DMS153 treated with DMSO at 0.1 percent for 48 hours (cell line): ENCODE measurements at regions not wholly inside any gene's neighbourhood (a gene's known extent, or its start where the extent isn't known, plus 50 kb on each side); places are given as distances from the start of the nearest gene placed in this dataset.

Experiments
- DNase-seq: peaks from one replicate; lab custom pipeline; 2025; ENCODE audit not compliant: unreplicated experiment; lab: John Stamatoyannopoulos, UW

DNA sequence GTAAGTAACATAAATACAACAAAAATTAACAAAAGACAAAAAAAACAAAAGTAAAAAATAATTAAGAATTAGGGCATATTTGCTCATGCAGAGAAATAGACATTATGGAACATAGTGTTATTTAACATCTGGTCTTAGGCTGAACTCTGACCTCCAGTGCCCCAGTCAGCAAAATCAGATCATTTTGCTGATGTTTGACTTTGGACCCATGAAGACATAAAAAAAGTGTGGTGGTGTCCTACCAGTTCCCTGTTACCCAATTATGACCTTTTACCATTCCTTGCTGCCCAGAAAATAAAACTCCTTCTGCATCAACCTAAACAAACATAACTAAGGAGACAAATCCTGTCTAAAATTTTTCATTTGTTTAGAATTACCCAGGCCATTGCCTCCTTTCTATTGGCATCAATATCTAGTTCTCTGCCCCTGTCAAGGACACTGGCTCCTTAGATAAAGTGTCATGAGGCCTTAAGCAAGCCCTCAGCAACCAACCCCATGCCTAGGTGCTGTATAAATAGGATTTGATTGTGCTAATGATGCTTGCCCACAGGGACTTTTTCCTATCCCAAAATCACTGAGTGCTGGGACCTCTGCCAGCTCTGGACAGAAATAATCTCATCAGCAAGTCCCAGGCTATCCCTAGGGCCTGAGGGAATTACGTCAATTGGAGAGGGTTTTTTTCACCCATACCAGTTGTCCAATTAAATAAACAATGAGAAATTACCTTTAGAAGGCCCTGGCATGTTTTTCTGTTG lies 334.5 kb upstream of the UMPS start:
- no peak for DNase-seq

DNA sequence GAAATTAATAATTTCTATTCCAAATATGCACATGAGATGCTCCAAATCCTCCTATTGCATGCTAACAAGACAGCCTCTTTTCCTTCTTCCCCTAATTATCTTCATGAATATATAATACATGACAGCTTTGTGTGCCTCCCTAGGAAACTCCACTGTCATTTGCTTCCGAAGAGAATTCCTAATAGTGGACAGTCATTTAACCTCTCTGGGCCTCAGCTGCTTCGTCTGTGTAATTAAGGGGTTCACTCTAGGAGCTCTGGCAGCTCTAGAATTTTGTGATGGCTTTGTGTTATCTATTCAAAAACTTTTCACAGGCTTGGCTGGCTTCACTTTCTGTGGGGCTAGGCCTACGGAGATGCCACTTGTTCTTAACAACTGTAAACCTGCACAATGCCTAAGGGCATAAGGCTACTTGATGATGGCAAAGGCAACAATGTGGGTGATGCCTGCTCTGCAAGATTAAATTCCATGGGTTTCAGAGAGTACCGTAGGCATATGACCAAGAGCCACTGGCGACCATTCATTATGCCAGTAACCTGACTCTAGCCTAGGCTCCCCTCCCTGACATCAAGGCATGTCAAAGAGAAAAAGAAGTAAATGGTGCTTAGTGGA lies 333.8 kb upstream of the UMPS start:
- no peak for DNase-seq

DNA sequence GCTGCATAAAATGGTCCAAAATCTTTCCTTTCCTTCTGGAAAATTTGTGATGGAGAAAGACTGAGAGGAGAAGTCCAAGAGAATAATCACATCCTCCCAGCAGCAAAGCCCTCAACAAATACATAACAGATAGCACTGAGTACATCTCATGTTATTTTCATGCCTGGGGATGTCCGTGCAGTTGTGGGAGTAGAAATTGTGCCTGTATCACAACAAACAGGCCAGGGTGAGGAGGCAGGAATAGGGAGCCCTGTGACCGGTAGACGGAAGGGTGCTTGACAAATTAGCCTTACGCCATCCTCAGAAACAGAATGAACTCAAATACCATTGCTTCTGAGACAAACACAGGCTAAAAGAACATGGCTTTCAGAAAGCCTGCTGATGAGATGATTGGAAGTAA lies 333.2 kb upstream of the UMPS start:
- no peak for DNase-seq

DNA sequence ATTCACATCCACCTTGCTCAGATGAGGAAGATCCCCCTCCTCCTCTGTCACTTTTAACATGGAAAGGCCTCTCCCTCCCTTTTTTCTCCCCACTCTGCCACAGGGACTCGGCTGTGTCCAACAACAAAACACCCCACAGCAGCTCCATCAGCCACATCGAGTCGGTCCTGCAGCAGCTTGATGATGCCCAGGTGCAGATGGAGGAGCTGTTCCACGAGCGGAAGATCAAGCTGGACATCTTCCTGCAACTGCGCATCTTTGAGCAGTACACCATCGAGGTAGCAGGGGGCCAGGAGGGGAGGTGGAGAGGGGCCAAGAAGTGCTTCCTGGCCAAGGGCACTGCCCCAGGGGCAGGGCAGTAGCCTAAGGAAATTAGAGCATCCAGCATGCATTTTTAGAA lies 331.7 kb upstream of the UMPS start:
- no peak for DNase-seq

DNA sequence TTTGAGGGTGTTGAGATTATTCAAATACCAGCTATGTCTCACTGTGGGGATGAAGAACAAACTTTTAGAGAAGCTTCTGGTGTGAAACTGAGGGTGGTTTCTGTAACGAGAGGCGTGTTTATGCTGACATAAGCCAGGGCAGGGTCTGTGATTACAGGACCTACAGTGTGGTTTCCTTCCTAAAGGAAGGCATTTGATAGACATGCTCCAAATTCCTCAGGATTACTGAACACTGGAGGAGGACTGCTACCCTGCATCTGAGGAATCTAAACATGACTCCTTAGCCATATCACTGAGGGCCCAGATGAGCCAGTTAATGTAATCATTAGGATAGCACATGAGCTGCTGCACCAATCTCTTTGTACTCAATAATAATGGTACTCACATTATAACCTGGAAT lies 328.4 kb upstream of the UMPS start:
- no peak for DNase-seq

DNA sequence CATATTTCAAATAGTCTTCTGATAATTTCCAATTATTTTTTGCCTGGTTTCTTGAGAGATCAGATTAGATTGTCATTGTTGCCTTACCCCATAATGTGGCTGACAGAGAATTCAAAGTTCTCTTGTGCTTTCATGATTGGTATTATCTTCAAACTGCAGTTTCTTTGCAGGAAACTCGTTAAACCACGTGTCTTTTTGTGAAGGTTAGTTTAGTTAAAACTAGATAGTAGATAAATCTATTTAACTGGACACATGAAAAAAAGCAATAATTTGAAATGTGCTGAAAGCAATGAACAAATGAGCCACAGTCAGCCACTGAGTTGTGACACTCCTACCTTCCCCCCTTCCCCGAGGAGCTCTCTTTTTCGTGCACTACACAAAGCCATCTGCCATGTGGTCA lies 327.5 kb upstream of the UMPS start:
- DNase-seq = no peak

DNA sequence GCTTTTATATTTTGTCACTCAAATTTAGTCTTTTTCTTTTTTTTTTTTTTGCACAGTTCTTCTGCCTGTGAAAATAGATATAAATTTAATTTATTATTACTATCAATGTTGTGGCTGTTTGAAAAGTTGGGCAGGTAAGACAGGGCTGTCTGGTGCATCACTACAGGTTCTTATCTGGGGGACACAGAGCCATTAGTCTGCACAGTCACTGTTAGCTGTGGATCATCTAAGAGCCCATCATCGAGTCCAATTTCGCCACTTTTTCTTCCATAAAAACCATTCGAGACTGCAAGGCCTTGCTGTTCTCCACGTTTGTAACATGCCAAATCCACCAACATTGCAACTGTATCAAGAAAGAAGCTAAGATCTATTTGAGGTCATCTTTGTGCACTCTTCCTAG lies 325.6 kb upstream of the UMPS start:
- no peak for DNase-seq

DNA sequence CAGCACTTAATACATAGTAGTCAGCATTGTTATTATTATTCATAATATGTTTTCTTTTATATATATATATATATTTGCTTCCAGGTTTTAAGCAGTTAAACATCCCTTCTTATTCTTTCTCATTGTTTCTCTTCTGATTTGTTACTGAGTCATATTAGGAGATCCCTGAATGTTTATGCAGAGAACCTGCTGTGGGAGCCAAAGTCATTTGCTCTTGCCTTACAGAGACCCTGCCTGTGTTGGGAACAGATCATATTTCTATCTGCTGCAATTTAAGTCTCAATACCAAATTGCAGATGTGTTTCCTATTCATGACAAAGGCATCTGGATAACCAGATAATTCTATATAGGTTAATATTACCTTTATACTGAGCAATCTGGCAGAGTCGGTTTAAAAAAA lies 323.0 kb upstream of the UMPS start:
- no peak for DNase-seq

DNA sequence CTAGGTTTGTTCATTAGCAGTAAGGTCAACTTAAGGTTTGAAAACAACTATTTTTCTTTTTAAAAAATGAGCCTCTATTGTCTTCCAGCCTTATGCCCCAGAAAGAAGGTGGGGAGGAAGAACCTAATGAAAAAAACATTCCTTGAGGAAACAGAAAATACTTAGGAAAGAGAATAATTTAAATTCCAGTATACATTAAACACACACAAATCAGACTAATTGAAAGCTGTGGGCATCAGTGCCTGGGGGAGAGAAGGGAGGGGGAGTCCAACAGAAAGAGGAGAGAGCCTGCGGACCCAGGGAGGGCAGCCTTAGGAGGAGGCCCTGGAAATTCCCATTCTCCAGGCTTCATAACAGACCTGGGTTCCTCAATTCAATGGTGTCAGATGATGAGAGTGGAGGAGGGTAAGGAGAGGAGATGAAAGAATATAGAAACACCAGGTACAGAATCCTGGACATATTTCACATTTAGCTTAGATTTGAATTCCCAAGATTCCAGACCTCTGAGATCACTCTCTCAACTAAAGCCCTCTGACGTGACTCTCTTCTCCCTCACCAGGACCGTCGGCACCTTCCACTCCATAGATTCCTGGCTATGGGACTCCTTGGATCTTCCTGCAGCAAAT lies 320.5 kb upstream of the UMPS start:
- no peak for DNase-seq

DNA sequence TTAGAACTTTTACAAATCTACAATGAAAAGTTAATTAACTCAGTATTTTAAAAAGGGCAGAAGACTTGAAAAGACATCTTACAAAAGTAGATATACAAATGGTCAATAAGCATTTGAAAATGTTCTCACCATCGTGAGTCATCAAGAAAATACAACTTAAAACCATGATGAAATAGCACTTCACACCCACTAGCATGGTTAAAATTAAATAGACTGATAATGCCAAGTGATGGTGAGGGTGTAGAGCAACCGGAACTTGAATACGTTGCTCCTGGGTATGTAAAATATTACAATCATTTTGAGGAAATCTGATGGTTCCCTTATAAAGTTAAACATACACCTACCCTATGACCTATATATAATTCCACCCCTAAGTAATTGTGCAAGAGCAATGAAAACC lies 319.8 kb upstream of the UMPS start:
- no peak for DNase-seq

DNA sequence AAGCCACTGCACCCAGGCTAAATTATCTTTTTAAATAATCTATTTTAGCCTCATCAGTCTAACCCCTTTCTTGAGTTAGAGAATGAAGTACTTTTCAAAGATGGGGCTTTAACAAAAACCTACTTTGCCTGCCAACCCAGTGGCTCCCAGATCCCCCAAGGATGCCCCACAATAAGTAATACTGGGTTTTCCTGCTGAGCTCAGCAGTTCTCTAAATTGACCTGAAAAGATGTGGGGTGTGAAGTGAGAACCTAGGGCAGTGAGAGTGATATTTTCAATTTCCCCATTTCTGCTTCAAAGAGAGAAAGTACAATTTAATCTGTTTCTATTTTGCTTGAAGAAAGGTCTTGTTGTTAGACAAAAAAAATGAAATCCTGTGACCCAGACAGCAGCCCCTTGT lies 318.5 kb upstream of the UMPS start:
- no peak for DNase-seq

DNA sequence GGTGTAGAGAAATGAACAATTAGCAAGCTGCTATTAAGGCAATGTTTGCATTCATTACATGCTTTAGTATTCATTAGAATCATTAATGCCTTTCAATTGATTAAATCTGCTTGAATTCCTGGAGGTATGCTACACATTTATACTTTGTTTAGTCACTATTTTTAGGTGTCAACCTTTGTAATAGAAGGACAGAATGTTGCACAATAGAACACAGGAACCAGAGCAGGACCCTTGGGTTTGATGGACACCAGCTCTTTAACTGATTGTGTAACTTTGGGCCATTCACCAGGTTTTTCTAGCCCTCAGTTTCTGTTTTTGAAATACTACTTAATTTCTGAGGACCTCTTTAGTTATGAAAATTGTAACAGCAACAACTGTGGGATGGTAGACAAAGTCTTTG lies 317.6 kb upstream of the UMPS start:
- no peak for DNase-seq

DNA sequence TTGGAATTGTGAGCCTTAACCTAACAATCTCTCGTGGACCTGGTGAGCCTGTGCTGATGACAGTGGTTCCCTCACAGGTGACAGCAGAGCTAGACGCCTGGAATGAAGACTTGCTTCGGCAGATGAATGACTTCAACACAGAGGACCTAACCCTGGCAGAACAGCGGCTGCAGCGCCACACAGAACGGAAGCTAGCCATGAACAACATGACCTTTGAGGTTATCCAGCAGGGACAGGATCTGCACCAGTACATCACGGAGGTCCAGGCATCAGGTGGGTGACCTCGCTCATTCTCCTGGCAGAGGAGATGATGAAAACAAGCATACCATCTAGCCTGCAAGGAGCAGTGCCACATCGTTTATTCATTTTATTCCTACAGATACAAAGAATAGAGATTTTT lies 316.9 kb upstream of the UMPS start:
- DNase-seq = no peak

DNA sequence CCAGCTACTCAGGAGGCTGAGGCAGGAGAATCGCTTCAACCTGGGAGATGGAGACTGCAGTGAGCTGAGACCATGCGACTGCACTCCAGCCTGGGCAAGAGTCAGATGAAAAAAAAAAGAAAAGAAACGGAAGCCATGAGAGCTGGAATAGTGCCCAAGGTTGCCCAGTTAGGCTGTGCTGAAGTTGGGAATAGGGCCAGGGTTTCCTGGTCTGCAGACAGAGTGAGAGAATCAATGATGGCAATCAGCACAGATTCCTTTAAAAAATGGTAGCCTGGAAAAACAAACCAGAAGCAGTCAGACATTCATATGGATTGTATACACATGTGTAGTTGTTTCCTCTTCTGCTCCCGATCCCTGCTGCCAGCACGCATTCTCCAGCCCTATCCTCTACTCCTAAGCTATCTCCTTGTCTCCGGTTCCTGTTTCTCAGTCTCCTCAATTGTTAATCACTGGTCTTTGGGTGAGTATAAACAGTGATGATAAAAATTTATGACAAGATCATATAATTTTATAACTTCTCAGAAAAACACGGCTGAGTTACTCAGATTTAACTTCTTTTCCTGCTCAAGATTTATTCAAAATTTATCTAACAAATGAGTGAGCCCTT lies 316.2 kb upstream of the UMPS start:
- no peak for DNase-seq

DNA sequence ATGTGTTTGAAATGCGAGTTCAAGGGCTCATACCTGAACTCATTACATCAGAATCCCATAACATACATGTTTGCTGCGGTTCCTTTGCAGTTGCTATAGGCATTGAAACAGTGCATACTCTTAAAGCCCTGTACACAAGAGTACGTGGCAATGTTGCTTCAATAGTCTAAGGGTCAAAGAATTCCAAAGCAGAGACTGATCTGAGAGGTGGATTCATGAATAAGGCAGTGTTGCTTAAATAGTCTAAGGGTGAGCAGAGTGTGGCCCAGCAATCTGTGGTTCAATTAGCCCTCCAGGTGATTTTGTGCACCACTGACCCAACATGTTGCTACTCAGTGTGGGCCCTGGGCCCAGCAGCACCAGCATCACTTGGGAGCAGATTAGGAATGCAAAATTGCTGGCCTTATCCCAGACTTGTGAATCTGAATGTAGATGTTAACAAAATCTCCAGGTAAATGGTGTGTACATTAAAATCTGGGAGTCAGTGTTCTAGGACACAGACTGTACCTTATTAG lies 314.7 kb upstream of the UMPS start:
- DNase-seq = no peak

DNA sequence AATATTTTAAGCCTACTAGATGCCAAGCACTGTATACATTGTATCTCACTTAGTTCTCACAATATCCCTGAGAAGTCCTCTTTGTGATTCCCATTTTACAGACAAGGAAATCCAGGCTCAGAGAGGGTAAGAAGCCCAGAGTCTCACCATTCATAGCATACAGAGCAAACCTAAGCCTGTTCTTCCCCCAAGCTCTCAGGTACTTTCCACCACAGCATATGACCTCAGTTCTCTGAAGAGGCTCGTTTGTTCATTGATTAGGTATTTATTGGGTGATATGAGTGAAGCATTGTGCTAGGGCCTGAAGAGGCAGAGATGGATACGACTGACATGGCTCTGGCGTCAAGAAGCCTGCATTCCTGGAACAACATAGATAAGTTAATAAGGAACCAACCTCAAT lies 310.9 kb upstream of the UMPS start:
- no peak for DNase-seq

DNA sequence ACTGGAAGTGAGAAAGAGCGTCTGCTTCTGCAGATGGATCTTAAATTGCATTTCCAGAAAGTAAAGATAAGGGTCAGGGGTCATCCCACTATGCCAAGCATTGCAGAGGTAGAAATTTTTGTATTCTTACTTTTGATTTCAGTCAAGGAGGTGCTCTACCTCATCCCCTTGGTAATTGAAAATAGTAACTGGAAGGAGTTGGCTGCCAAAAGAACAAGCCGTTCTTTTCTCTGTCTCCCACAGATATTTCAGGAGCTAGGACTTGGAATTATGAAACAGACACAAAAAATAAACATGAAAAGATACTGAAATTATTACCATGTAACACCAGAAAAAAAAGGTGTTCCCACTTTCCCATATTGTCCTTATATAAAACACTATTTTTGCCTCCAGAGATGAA lies 309.9 kb upstream of the UMPS start:
- DNase-seq = no peak

DNA sequence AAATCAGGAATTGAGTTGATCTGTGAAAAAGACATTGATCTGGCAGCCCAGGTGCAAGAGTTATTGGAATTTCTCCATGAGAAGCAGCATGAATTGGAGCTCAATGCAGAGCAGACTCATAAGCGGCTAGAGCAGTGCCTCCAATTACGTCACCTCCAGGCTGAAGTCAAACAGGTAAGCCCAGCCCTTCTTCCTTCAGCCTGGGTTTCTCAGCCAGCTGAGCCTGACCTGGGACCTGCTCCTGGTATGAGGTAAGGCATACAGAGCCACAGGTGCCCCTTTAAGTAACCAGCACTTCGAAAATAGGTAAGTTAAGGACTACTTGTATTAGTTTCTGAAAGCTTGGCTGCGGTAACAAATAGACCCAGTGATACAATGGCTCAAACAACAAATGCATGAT lies 307.4 kb upstream of the UMPS start:
- no peak for DNase-seq

DNA sequence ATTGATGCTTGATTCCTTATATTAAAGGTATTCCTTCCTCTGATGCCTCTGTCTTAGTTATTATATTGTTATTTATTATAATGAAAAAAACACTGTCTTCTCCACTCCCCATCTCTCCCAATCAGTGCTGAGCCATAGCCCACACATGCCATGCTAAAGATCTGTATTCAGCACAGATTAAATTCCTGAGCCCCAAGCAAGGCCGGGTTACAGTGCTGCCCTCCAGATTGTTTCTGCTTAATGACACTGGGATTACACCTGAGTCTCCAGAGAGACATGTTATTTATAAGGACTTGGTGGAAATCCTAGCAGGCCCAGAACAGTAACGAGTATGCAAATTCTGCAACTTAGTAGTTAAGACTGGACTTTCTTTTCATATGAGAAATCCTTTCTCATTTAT lies 305.9 kb upstream of the UMPS start:
- no peak for DNase-seq

DNA sequence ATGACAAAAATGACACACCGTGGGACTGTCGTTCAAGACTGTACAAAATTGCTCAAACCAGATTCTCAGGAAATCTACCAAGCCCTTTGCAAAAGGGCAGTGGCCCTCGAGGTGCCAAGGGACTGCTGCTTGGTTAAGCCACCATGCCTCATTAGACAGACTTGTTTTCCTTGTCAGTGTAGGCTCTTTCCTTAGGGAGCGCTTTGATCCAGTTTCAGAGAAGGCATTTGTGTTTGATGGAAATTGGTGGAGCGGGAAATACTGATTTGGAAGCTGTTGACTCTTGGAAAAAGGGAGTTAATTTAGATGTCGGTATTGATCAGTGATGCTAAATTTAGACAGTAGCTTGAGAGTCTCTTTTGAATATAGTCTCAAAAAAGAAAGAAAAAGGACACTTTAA lies 304.3 kb upstream of the UMPS start:
- DNase-seq = no peak

DNA sequence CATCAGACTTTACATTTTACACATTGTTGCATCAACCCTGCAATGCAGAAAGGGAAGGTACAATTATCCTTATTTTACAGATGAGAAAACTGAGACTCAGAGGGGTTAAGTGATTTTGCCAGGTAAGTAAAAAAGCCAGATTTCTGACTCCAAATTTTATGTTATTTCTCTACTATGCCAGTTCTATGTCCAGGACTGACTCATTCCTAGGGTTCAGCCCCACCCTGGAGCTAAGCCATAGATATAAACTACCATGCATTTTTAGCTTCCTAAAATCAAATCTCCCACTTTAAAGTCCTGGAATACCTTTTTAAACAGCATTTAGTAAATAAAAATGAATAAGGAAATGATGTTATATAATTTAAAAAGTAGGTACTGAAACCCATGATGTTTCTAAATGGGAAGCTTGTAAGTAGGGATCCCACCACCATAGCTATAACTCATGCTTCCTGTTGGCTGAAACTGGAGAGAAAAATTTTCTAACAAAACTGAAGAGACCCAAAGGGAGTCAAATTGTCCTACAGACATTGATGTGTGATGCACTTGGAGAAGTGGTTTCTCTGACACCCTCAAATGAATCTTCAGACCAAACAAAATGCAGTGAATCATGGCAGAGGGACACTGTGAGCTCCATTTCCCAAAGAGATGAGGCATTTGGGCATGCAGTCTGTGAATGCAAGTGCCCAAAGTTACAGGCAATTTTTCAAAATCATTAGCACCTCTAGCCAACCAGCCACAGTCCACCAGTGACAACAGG lies 301.7 kb upstream of the UMPS start:
- no peak for DNase-seq
